ENCODE measurements at regions not wholly inside any gene's neighbourhood (a gene's known extent, or its start where the extent isn't known, plus 50 kb on each side); places are given as distances from the start of the nearest gene placed in this dataset.

DNA sequence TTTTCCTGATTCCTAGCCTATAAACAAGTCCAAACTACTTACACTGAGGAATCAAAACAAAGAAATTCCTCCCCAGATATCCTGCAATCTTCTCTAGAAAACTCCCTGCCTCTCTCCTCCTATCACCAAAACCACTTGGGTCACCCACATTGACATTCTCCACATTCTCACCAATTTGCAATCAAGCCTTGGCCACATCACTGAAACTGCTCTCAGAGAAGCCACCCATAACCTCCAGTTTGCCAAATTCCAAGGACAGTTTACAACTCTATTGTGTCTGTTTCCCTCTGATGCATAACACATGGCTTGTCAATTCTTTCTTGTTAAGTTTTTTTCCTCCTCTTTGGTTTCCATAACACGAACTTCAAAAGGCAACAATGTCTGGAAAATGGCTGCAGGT, 233.5 kb downstream of the XPNPEP1 start (continued):
- TF ChIP-seq, protein P1, sequence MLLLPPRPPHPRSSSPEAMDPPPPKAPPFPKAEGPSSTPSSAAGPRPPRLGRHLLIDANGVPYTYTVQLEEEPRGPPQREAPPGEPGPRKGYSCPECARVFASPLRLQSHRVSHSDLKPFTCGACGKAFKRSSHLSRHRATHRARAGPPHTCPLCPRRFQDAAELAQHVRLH (tag by site-specific recombination; IDR thresholded peaks at IDR 0.05) = no peak
- no peak for TF ChIP-seq GLI4 (tag by site-specific recombination; IDR thresholded peaks at IDR 0.05)
- TF ChIP-seq ZBTB10 (tag by site-specific recombination; IDR thresholded peaks at IDR 0.05) = no peak
- TF ChIP-seq ZNF24 (tag by site-specific recombination; IDR thresholded peaks at IDR 0.05) = no peak
- TF ChIP-seq ZNF792 (tag by site-specific recombination; IDR thresholded peaks at IDR 0.05) = no peak
- TF ChIP-seq SETDB1 (IDR thresholded peaks at IDR 0.05; ENCODE audit: insufficient read length, low read length) = no peak
- no peak for TF ChIP-seq ZNF416 (tag by site-specific recombination; IDR thresholded peaks at IDR 0.05)
- no peak for TF ChIP-seq MYNN (tag by site-specific recombination; IDR thresholded peaks at IDR 0.05; ENCODE audit: borderline replicate concordance)
- TF ChIP-seq ZNF549 (tag by site-specific recombination; IDR thresholded peaks at IDR 0.05) = no peak
- TF ChIP-seq ZNF529 (tag by site-specific recombination; IDR thresholded peaks at IDR 0.05; ENCODE audit: insufficient replicate concordance) = no peak

- ChIA-PET CTCF (interaction anchor here (0.6 to 0.7 kb wide), 2 partner anchors 208 to 466 kb away, joined by 3 read pairs; no protein-coding TSS in a partner anchor), POLR2A (no interaction called here)
- Histone ChIP-seq H3K9me3 (ENCODE audit: control insufficient read depth, insufficient read depth, low read depth, low read length) (no peaks in the 10 kb centered on the region), H3K27ac (ENCODE audit: extremely low read depth, low read depth, low read length) (no peak overlapping the region), H3K4me1 (ENCODE audit: control insufficient read depth, insufficient read depth, low read length) (no peaks in the 10 kb centered on the region), H3K36me3 (ENCODE audit: control insufficient read depth in 2 of 2, insufficient read depth in 1 of 2, low read length in 2 of 2) (no peaks in the 10 kb centered on the region), H3K4me3 (ENCODE audit: low read depth, low read length) (no peak overlapping the region)
- TF ChIP-seq, protein P2, sequence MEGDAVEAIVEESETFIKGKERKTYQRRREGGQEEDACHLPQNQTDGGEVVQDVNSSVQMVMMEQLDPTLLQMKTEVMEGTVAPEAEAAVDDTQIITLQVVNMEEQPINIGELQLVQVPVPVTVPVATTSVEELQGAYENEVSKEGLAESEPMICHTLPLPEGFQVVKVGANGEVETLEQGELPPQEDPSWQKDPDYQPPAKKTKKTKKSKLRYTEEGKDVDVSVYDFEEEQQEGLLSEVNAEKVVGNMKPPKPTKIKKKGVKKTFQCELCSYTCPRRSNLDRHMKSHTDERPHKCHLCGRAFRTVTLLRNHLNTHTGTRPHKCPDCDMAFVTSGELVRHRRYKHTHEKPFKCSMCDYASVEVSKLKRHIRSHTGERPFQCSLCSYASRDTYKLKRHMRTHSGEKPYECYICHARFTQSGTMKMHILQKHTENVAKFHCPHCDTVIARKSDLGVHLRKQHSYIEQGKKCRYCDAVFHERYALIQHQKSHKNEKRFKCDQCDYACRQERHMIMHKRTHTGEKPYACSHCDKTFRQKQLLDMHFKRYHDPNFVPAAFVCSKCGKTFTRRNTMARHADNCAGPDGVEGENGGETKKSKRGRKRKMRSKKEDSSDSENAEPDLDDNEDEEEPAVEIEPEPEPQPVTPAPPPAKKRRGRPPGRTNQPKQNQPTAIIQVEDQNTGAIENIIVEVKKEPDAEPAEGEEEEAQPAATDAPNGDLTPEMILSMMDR (tag by site-specific recombination; IDR thresholded peaks at IDR 0.05) = no peak
- TF ChIP-seq ZBTB7A (tag by site-specific recombination; IDR thresholded peaks at IDR 0.05; ENCODE audit: low read depth) = no peak
- TF ChIP-seq WT1 (tag by site-specific recombination; IDR thresholded peaks at IDR 0.05) = no peak
- TF ChIP-seq ZNF394 (tag by site-specific recombination; IDR thresholded peaks at IDR 0.05; ENCODE audit: borderline replicate concordance) = no peak
- TF ChIP-seq ZBTB11 (tag by site-specific recombination; conservative IDR thresholded peaks at IDR 0.05; ENCODE audit: low read depth) = no peak
- no peak for TF ChIP-seq ZFP3 (tag by site-specific recombination; IDR thresholded peaks at IDR 0.05; ENCODE audit: low read depth)
- TF ChIP-seq, protein P3, sequence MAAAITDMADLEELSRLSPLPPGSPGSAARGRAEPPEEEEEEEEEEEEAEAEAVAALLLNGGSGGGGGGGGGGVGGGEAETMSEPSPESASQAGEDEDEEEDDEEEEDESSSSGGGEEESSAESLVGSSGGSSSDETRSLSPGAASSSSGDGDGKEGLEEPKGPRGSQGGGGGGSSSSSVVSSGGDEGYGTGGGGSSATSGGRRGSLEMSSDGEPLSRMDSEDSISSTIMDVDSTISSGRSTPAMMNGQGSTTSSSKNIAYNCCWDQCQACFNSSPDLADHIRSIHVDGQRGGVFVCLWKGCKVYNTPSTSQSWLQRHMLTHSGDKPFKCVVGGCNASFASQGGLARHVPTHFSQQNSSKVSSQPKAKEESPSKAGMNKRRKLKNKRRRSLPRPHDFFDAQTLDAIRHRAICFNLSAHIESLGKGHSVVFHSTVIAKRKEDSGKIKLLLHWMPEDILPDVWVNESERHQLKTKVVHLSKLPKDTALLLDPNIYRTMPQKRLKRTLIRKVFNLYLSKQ (tag by site-specific recombination; IDR thresholded peaks at IDR 0.05; ENCODE audit: borderline replicate concordance) = no peak
Observed at GRCh38 chr10:109679478-109679877, 243.8 kb downstream of the XPNPEP1 start.
